T47D (cell line): ENCODE measurements at regions not wholly inside any gene's neighbourhood (a gene's known extent, or its start where the extent isn't known, plus 50 kb on each side); places are given as distances from the start of the nearest gene placed in this dataset.

Experiments
- DNase-seq, 2 experiments: peaks; one replicate each; pipeline versions ENCODE4 v3.0.0 to v3.0.0-alpha.2; 2011 to 2012; ENCODE audit warnings: low read depth in 1 of 2, low spot score in 1 of 2
- JUND ChIP-seq: IDR thresholded peaks from 2 replicates; pipeline ENCODE4 v1.6.1; 2012; ENCODE audit warnings: low read depth
- in situ Hi-C: cut with HindIII; loops from 2 replicates; pipeline ENCODE4 v1.10.0; 2016; ENCODE audit warnings: low sequenced_read_pairs, low pct_unique_long_range_greater_than_20kb

GRCh38 chr17:70613681-70614080 lies 444.3 kb downstream of the KCNJ2 start:
- no peak for TF ChIP-seq JUND
- in situ Hi-C loops = no loop called here
- DNase-seq = no peak

GRCh38 chr17:70615831-70616230 lies 446.5 kb downstream of the KCNJ2 start:
- in situ Hi-C loops = no loop called here
- no peak for DNase-seq
- TF ChIP-seq JUND = no peak

- in situ Hi-C loops = no loop called here
Observed at GRCh38 chr17:70618641-70619040, 449.3 kb downstream of the KCNJ2 start.

GRCh38 chr17:70621566-70621965 lies 452.2 kb downstream of the KCNJ2 start:
- TF ChIP-seq JUND = no peak
- DNase-seq = no peak
- in situ Hi-C loops = no loop called here

More at GRCh38 chr17:70618641-70619040, 449.3 kb downstream of the KCNJ2 start:
- TF ChIP-seq JUND = no peak
- no peak for DNase-seq

- DNase-seq = peak; percentile 16 to 68
- no peak for TF ChIP-seq JUND
- in situ Hi-C loops = no loop called here
Observed at GRCh38 chr17:70622368-70623260, 453.3 kb downstream of the KCNJ2 start.

GRCh38 chr17:70624211-70624610 lies 454.9 kb downstream of the KCNJ2 start:
- TF ChIP-seq JUND = no peak
- no peak for DNase-seq
- in situ Hi-C loops = no loop called here

DNA sequence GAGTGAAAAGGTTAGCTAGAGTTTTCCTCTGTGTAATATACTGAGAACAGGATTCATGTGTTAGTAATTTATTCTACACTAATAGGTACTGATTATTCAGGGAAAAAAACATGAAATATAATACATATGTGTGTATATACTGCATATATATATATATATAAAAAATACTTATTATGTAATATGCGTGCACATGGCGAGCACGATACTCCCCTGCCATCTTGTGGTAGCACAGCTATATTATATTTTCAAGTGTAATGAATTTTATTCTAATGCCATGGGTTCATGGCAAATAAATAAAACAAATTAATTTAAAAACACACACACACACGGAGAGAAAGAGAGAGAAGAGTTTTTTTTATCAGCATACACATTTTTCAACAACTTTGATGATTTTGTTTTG lies 460.6 kb downstream of the KCNJ2 start:
- in situ Hi-C loops = no loop called here
- peak; percentile 45 to 62 for DNase-seq
- no peak for TF ChIP-seq JUND

DNA sequence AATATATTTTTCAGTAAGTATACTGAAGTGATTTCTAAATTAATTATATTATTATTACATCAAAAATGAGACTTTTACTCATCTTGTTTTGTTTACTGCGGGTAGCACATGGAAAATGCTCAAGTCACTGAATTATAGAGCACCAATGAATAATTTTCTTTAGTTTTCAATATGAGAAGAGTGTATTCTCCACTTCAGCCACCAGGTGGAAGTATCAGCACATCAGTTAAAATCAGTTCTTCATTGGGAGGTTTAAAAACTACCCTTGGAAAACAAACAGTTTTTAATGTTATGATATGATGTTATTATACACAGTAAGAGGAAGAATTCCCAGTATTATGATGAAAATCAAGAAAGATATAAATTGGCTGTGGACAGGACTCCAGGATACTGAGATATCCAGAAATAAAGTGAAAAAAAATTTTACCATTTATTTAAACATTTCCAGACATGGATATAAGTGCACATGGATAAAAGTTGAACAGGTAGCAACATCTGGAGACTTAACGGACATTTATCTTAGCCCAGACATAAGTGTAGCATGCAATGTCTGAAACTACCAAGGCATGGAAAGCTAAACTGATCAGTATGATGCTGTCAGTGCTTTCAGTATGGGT lies 467.3 kb downstream of the KCNJ2 start:
- peak; percentile 19 to 72 for DNase-seq
- TF ChIP-seq JUND = no peak
- in situ Hi-C loops = no loop called here

DNA sequence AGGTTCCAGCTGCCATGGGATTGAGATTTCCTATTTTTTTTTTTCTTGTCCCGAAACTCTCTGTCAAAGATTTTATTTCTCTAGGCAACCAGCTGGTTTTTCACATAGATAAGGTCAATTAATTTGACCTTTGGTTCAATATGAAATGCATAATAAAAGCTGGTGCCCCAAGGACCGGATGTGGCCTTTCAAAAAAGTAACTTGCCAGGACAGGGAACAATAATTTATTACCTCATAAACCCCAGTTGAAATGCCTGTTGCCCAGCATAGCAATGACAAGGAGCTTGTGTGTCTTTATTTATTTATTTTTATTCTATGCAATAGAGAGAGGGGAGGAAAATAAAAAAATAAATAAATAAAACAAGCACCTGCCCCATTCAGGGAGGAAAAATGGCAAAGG lies 472.7 kb downstream of the KCNJ2 start:
- no peak for TF ChIP-seq JUND
- in situ Hi-C loops = no loop called here
- DNase-seq = no peak

DNA sequence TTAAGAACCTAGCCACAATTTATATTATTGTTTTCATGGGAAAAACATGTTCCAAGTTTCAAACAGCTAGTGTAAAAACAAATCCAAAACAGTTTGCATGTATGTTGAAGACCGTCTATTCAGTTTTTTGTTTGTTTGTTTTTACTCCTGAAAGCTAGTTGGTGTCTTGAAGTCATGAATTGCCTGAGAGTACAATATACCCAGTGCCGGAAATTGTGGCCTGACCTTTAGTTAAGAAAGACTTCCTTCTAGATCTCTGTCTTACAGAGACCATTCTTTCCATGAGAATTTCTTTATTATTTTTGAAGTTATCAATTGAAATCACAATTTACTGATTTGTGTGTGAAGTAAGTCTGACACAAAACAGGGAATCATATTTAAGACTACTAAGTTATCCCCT lies 474.8 kb downstream of the KCNJ2 start:
- no peak for DNase-seq
- in situ Hi-C loops = no loop called here
- TF ChIP-seq JUND = no peak

DNA sequence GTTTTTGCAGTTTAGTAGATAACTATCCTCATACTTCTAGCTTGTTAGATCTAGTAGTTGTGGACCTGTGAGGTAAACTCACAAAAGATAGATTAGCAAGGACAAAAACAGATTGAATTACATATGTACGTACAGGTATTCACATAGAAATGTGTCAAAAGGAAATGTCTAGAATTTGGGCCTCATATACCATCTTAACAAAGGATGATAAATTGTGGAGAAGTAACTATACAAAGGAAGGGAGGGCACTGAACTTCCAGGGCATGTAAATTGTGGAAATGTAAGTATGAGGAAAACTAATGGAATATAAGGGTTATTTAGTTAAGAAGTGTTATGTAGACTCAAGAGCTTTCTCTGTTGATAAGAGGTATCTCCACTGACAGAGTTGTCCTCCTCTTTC lies 477.3 kb downstream of the KCNJ2 start:
- TF ChIP-seq JUND = no peak
- in situ Hi-C loops = no loop called here

GRCh38 chr17:70648166-70648565 lies 478.8 kb downstream of the KCNJ2 start:
- TF ChIP-seq JUND = no peak
- DNase-seq = no peak
- in situ Hi-C loops = no loop called here

More for the DNA sequence above, 477.3 kb downstream of the KCNJ2 start:
- DNase-seq = no peak

- DNase-seq = no peak
- TF ChIP-seq JUND = no peak
- in situ Hi-C loops = no loop called here
Observed at GRCh38 chr17:70653850-70654249, 484.5 kb downstream of the KCNJ2 start.
